ENCODE measurements at regions not wholly inside any gene's neighbourhood (a gene's known extent, or its start where the extent isn't known, plus 50 kb on each side); places are given as distances from the start of the nearest gene placed in this dataset.
"Not testable (repeated sequence)": the region's sequence is repeated elsewhere in the genome, so short reads cannot be mapped to it uniquely, and the experiment has no call there.

DNA sequence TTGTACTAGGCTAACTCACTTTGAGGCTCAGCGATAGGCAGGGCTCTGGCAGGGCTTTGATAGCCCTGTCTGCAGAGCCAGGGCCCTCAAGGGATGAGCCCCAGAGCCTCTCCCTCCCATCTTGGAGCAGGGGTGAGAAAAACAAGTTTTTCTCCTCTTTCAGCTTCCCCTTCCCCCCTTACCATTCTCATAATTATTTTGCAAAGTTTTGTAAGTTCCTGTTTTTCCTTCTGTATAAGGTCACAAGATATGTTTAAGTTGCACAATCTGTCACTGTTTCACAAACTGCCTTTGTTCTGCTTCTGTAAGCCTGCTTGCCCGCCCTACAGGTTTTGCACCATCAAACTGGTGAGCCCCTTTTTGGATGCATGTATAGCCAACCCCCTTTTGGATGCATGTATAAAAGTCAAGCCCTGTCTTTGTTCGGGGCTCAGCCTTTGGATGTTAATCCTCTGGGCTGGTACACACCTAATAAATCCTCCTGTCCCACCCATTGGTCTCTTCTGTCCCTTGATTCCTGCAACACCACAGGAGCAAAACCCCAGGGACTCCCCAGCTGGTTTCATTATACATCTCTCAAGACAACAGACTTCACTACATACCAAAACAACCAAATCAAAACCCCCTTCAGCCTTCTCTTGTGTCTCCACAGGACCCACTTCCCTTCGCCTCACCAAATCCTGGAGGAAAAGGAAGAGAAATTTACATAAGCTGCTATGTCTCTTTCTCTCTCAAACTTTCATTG lies 52.5 kb upstream of the RESF1 start:
- H3K4me3 ChIP-seq (ENCODE audit: low read length in 3 of 3): no peak overlapping the region
- no peaks in the 10 kb centered on the region for H3K36me3 ChIP-seq (ENCODE audit: control insufficient read depth in 3 of 3, insufficient read depth in 3 of 3, low read length in 3 of 3)
- H3K27ac ChIP-seq (ENCODE audit: low read depth, low read length): no peak overlapping the region
- no peaks in the 10 kb centered on the region for H3K27me3 ChIP-seq (ENCODE audit: control insufficient read depth in 3 of 3, insufficient read depth in 3 of 3, low read length in 3 of 3)
- no peaks in the 10 kb centered on the region for H3K9me3 ChIP-seq (ENCODE audit: control insufficient read depth in 3 of 3, low read length in 3 of 3)
- H3K4me1 ChIP-seq (ENCODE audit: control insufficient read depth in 3 of 3, insufficient read depth in 3 of 3, low read length in 3 of 3): no peaks in the 10 kb centered on the region
- H3K9ac ChIP-seq (ENCODE audit: low read depth in 1 of 3, low read length in 3 of 3): no peak overlapping the region

DNA sequence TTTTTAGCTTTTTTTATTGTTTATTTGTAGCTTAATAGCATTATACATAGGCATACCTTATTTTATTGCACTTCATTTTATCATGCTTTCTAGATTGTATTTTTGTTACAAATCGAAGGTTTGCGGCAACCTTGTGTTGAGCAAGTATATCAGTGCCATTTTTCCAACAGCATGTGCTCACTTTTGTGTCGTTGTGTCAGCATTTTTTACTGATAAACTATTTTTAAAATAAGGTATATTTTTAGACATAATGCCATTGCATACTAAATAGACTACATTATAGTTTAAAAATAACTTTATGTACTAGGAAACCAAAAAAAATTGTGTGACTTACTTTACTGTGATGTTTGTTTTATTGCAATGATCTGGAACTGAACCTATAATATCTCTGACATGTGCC lies 56.2 kb upstream of the RESF1 start:
- Histone ChIP-seq H3K9ac (ENCODE audit: low read depth in 1 of 3, low read length in 3 of 3) (no peak overlapping the region), H3K27ac (ENCODE audit: low read depth, low read length) (no peak overlapping the region)

GRCh38 chr12:31900271-31900670 lies 58.9 kb upstream of the RESF1 start:
- Histone ChIP-seq H3K27ac (ENCODE audit: low read depth, low read length) (no peak overlapping the region), H3K36me3 (ENCODE audit: control insufficient read depth in 3 of 3, insufficient read depth in 3 of 3, low read length in 3 of 3) (no peaks in the 10 kb centered on the region), H3K9ac (ENCODE audit: low read depth in 1 of 3, low read length in 3 of 3) (no peak overlapping the region), H3K9me3 (ENCODE audit: control insufficient read depth in 3 of 3, low read length in 3 of 3) (no peaks in the 10 kb centered on the region), H3K27me3 (ENCODE audit: control insufficient read depth in 3 of 3, insufficient read depth in 3 of 3, low read length in 3 of 3) (no peaks in the 10 kb centered on the region), H3K4me3 (ENCODE audit: low read length in 3 of 3) (no peak overlapping the region), H3K4me1 (ENCODE audit: control insufficient read depth in 3 of 3, insufficient read depth in 3 of 3, low read length in 3 of 3) (peaks cover 3 to 4% (median 4%) of the 10 kb centered on the region in 3 donors)

More for the DNA sequence above, 56.2 kb upstream of the RESF1 start:
- Histone ChIP-seq H3K4me3 (ENCODE audit: low read length in 3 of 3) (no peak overlapping the region), H3K36me3 (ENCODE audit: control insufficient read depth in 3 of 3, insufficient read depth in 3 of 3, low read length in 3 of 3) (no peaks in the 10 kb centered on the region), H3K4me1 (ENCODE audit: control insufficient read depth in 3 of 3, insufficient read depth in 3 of 3, low read length in 3 of 3) (no peaks in the 10 kb centered on the region), H3K27me3 (ENCODE audit: control insufficient read depth in 3 of 3, insufficient read depth in 3 of 3, low read length in 3 of 3) (no peaks in the 10 kb centered on the region), H3K9me3 (ENCODE audit: control insufficient read depth in 3 of 3, low read length in 3 of 3) (no peaks in the 10 kb centered on the region)

DNA sequence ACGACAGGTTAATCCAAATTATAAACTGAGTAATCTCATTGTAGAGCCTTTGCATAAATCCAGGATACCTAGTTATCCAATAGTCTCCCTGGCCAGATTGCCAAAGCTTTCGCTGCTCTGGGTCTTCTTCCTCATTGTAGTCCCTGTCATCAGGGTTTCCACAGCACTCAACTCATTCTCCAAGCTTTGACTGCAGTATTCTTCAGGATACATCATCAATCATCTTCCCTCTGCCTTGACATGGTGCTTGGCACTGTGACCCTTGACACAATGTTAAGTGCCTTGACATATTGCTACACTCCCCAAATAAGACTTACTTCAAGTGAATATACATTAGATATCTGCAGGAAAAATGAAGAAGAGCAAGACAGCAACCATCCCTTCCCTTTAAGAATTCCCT lies 60.1 kb upstream of the RESF1 start:
- Histone ChIP-seq H3K9ac (ENCODE audit: low read depth in 1 of 3, low read length in 3 of 3) (no peak overlapping the region), H3K27ac (ENCODE audit: low read depth, low read length) (no peak overlapping the region), H3K4me3 (ENCODE audit: low read length in 3 of 3) (no peak overlapping the region), H3K27me3 (ENCODE audit: control insufficient read depth in 3 of 3, insufficient read depth in 3 of 3, low read length in 3 of 3) (no peaks in the 10 kb centered on the region), H3K36me3 (ENCODE audit: control insufficient read depth in 3 of 3, insufficient read depth in 3 of 3, low read length in 3 of 3) (no peaks in the 10 kb centered on the region), H3K9me3 (ENCODE audit: control insufficient read depth in 3 of 3, low read length in 3 of 3) (no peaks in the 10 kb centered on the region), H3K4me1 (ENCODE audit: control insufficient read depth in 3 of 3, insufficient read depth in 3 of 3, low read length in 3 of 3) (peaks cover 3 to 4% (median 4%) of the 10 kb centered on the region in 3 donors)

DNA sequence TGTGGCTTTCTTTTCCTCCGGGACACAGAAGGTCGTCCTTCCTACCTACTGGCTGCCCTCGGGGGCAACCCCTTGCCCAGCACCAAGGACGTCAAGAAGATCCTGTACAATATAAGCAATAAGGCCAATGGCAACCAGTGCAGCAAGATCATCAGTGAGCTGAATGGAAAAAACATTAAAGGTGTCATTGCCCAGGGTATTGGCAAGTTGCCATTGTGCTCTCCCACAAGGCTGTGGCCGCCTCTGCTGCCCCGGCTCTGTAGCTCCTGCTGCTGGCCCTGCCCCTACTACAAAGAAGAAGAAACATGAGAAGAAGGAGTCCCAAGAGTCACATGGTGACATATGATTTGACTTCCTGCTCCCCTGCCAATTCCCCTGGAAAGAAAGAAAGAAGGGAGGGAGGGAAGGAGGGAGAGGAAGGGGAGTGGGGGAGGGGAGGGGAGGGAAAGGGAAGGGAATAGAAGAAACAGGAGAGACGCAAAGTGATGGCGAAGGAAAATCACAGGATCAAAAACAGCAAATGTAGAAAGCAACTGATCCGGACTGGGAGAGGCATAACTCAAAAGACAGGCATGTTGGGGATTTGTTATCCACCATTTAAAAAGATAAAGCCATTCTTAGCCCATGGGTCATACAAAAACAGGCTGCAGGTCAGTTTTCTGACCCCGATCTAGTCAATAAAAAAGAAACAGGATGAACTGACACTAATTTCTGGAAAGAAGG lies 61.3 kb upstream of the RESF1 start:
- no peak overlapping the region for H3K9ac ChIP-seq (ENCODE audit: low read depth in 1 of 3, low read length in 3 of 3)
- no peak overlapping the region for H3K4me3 ChIP-seq (ENCODE audit: low read length in 3 of 3)
- no peaks in the 10 kb centered on the region for H3K36me3 ChIP-seq (ENCODE audit: control insufficient read depth in 3 of 3, insufficient read depth in 3 of 3, low read length in 3 of 3)
- no peak overlapping the region for H3K27ac ChIP-seq (ENCODE audit: low read depth, low read length)
- H3K27me3 ChIP-seq (ENCODE audit: control insufficient read depth in 3 of 3, insufficient read depth in 3 of 3, low read length in 3 of 3): no peaks in the 10 kb centered on the region
- peaks cover 3 to 4% (median 4%) of the 10 kb centered on the region in 3 donors for H3K4me1 ChIP-seq (ENCODE audit: control insufficient read depth in 3 of 3, insufficient read depth in 3 of 3, low read length in 3 of 3)
- no peaks in the 10 kb centered on the region for H3K9me3 ChIP-seq (ENCODE audit: control insufficient read depth in 3 of 3, low read length in 3 of 3)

DNA sequence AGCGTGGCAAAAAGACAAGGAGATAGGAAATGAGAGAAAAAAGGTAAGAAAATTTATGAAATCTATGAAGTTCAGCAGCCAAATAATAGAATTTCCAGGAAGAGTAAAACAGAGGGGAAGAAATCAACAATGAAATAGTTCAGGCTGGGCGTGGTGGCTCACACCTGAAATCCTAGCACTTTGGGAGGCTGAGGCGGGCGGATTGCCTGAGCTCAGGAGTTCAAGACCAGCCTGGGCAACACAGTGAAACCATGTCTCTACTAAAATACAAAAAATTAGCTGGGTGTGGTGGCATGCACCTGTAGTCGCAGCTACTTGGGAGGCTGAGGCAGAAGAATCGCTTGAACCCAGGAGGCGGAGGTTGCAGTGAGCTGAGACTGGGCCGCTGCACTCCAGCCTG lies 62.1 kb upstream of the RESF1 start:
- not testable (repeated sequence) for H3K9me3 ChIP-seq (ENCODE audit: control insufficient read depth in 3 of 3, low read length in 3 of 3); H3K9ac ChIP-seq (ENCODE audit: low read depth in 1 of 3, low read length in 3 of 3); H3K4me3 ChIP-seq (ENCODE audit: low read length in 3 of 3); H3K4me1 ChIP-seq (ENCODE audit: control insufficient read depth in 3 of 3, insufficient read depth in 3 of 3, low read length in 3 of 3); H3K27me3 ChIP-seq (ENCODE audit: control insufficient read depth in 3 of 3, insufficient read depth in 3 of 3, low read length in 3 of 3); H3K36me3 ChIP-seq (ENCODE audit: control insufficient read depth in 3 of 3, insufficient read depth in 3 of 3, low read length in 3 of 3); H3K27ac ChIP-seq (ENCODE audit: low read depth, low read length)

GRCh38 chr12:31896514-31897039 lies 62.6 kb upstream of the RESF1 start:
- Histone ChIP-seq H3K9ac (ENCODE audit: low read depth in 1 of 3, low read length in 3 of 3) (no peak overlapping the region), H3K27ac (ENCODE audit: low read depth, low read length) (no peak overlapping the region)

GRCh38 chr12:31895449-31896150 lies 63.6 kb upstream of the RESF1 start:
- H3K4me3 ChIP-seq (ENCODE audit: low read length in 3 of 3): no peak overlapping the region
- no peaks in the 10 kb centered on the region for H3K9me3 ChIP-seq (ENCODE audit: control insufficient read depth in 3 of 3, low read length in 3 of 3)
- no peak overlapping the region for H3K27ac ChIP-seq (ENCODE audit: low read depth, low read length)
- no peak overlapping the region for H3K9ac ChIP-seq (ENCODE audit: low read depth in 1 of 3, low read length in 3 of 3)
- H3K4me1 ChIP-seq (ENCODE audit: control insufficient read depth in 3 of 3, insufficient read depth in 3 of 3, low read length in 3 of 3): peaks cover 3 to 4% (median 4%) of the 10 kb centered on the region in 3 donors
- no peaks in the 10 kb centered on the region for H3K27me3 ChIP-seq (ENCODE audit: control insufficient read depth in 3 of 3, insufficient read depth in 3 of 3, low read length in 3 of 3)
- no peaks in the 10 kb centered on the region for H3K36me3 ChIP-seq (ENCODE audit: control insufficient read depth in 3 of 3, insufficient read depth in 3 of 3, low read length in 3 of 3)

More at GRCh38 chr12:31896514-31897039, 62.6 kb upstream of the RESF1 start:
- Histone ChIP-seq H3K27me3 (ENCODE audit: control insufficient read depth in 3 of 3, insufficient read depth in 3 of 3, low read length in 3 of 3) (no peaks in the 10 kb centered on the region), H3K4me3 (ENCODE audit: low read length in 3 of 3) (no peak overlapping the region), H3K4me1 (ENCODE audit: control insufficient read depth in 3 of 3, insufficient read depth in 3 of 3, low read length in 3 of 3) (peaks cover 3 to 4% (median 4%) of the 10 kb centered on the region in 3 donors), H3K9me3 (ENCODE audit: control insufficient read depth in 3 of 3, low read length in 3 of 3) (no peaks in the 10 kb centered on the region), H3K36me3 (ENCODE audit: control insufficient read depth in 3 of 3, insufficient read depth in 3 of 3, low read length in 3 of 3) (no peaks in the 10 kb centered on the region)

GRCh38 chr12:31890295-31891285 lies 68.6 kb upstream of the RESF1 start:
- no peaks in the 10 kb centered on the region for H3K36me3 ChIP-seq (ENCODE audit: control insufficient read depth in 3 of 3, insufficient read depth in 3 of 3, low read length in 3 of 3)
- H3K9ac ChIP-seq (ENCODE audit: low read depth in 1 of 3, low read length in 3 of 3): no peak overlapping the region
- no peak overlapping the region for H3K4me3 ChIP-seq (ENCODE audit: low read length in 3 of 3)
- no peak overlapping the region for H3K27ac ChIP-seq (ENCODE audit: low read depth, low read length)
- H3K4me1 ChIP-seq (ENCODE audit: control insufficient read depth in 3 of 3, insufficient read depth in 3 of 3, low read length in 3 of 3): no peaks in the 10 kb centered on the region
- no peaks in the 10 kb centered on the region for H3K9me3 ChIP-seq (ENCODE audit: control insufficient read depth in 3 of 3, low read length in 3 of 3)
- H3K27me3 ChIP-seq (ENCODE audit: control insufficient read depth in 3 of 3, insufficient read depth in 3 of 3, low read length in 3 of 3): no peaks in the 10 kb centered on the region
